WTC11 (cell line): ENCODE measurements at regions not wholly inside any gene's neighbourhood (a gene's known extent, or its start where the extent isn't known, plus 50 kb on each side); places are given as distances from the start of the nearest gene placed in this dataset.
"Not testable (repeated sequence)": the region's sequence is repeated elsewhere in the genome, so short reads cannot be mapped to it uniquely, and the experiment has no call there.

Experiments used
- ATAC-seq: fragments of 200-7000 bp; cut with Tn5 transposase; 2 replicates; pipeline ENCODE4 v1.10.0; 2021; ENCODE audit warnings: mild to moderate bottlenecking, moderate library complexity
- CTCF ChIA-PET: fragments of 300-600 bp; sonication (Branson Sonifier 250); formaldehyde crosslinking; loops from one replicate; lab custom pipeline; 2021; ENCODE audit warnings: antibody characterized with exemption; lab: Charles Lee
- POLR2A ChIA-PET: fragments of 350-600 bp; sonication (Branson Sonifier 250); formaldehyde crosslinking; loops from one replicate; lab custom pipeline; 2021; ENCODE audit warnings: antibody characterized with exemption; lab: Charles Lee
- DNase-seq: peaks from one replicate; pipeline ENCODE4 v3.0.0; 2021; ENCODE audit warnings: low spot score
- H3K27ac Mint-ChIP-seq: 2 replicates; pipeline ENCODE4 v1.8.0; 2021; ENCODE audit warnings: mixed read lengths
- H3K27me3 Mint-ChIP-seq: 2 replicates; pipeline ENCODE4 v1.8.0; 2021; ENCODE audit warnings: low read depth, mild to moderate bottlenecking, moderate library complexity, mixed read lengths
- H3K36me3 Mint-ChIP-seq: 2 replicates; pipeline ENCODE4 v1.8.0; 2021; ENCODE audit warnings: mixed read lengths
- H3K4me1 Mint-ChIP-seq: 2 replicates; pipeline ENCODE4 v1.8.0; 2022; ENCODE audit warnings: mixed read lengths
- H3K4me3 Mint-ChIP-seq: 2 replicates; pipeline ENCODE4 v1.8.0; 2021; ENCODE audit warnings: mild to moderate bottlenecking, moderate library complexity, mixed read lengths
- H3K9me3 Mint-ChIP-seq: 2 replicates; pipeline ENCODE4 v1.8.0; 2021; ENCODE audit warnings: mixed read lengths
- CREM ChIP-seq: sonication (generic); formaldehyde crosslinking; IDR thresholded peaks from 2 replicates; pipeline ENCODE4 v1.8.1; 2022; ENCODE audit warnings: mild to moderate bottlenecking, missing genetic modification reagents, moderate library complexity
- FOXK1 ChIP-seq: sonication (generic); formaldehyde crosslinking; IDR thresholded peaks from 2 replicates; pipeline ENCODE4 v1.8.0; 2022; ENCODE audit warnings: mild to moderate bottlenecking, moderate library complexity, missing genetic modification reagents
- FOXP1 ChIP-seq: sonication (generic); formaldehyde crosslinking; IDR thresholded peaks from 2 replicates; pipeline ENCODE4 v1.8.0; 2022; ENCODE audit warnings: missing genetic modification reagents, mild to moderate bottlenecking, moderate library complexity, borderline replicate concordance
- GABPB1 ChIP-seq: sonication (generic); formaldehyde crosslinking; IDR thresholded peaks from 2 replicates; pipeline ENCODE4 v1.8.1; 2023; ENCODE audit warnings: mild to moderate bottlenecking, missing genetic modification reagents
- JAZF1 ChIP-seq: fragments of 250-450 bp; sonication (Bioruptor Pico); IDR thresholded peaks from 2 replicates; pipeline ENCODE4 v1.9.0; 2021; ENCODE audit warnings: moderate library complexity, mild to moderate bottlenecking, inconsistent platforms
- NFATC4 ChIP-seq: fragments of 250-450 bp; sonication (Bioruptor Pico); IDR thresholded peaks from 2 replicates; pipeline ENCODE4 v1.9.0; 2021; ENCODE audit warnings: mild to moderate bottlenecking
- NFE2L1 ChIP-seq: sonication (generic); formaldehyde crosslinking; IDR thresholded peaks from 2 replicates; pipeline ENCODE4 v1.8.1; 2023; ENCODE audit warnings: missing genetic modification reagents
- TCF7 ChIP-seq: sonication (generic); formaldehyde crosslinking; IDR thresholded peaks from 2 replicates; pipeline ENCODE4 v1.8.0; 2022; ENCODE audit warnings: mild to moderate bottlenecking, low read depth, missing genetic modification reagents, moderate library complexity
- ZNF317 ChIP-seq: sonication (generic); formaldehyde crosslinking; IDR thresholded peaks from 2 replicates; pipeline ENCODE4 v1.8.1; 2023; ENCODE audit warnings: low read depth, mild to moderate bottlenecking, moderate library complexity, missing genetic modification reagents, borderline replicate concordance
- ZNF396 ChIP-seq: fragments of 250-450 bp; sonication (Bioruptor Pico); IDR thresholded peaks from 2 replicates; pipeline ENCODE4 v1.8.0; 2021; ENCODE audit warnings: mild to moderate bottlenecking, moderate library complexity, borderline replicate concordance
- ZNF416 ChIP-seq: fragments of 250-450 bp; sonication (Bioruptor Pico); IDR thresholded peaks from 2 replicates; pipeline ENCODE4 v1.9.0; 2021; ENCODE audit warnings: mild to moderate bottlenecking, inconsistent platforms
- ZSCAN18 ChIP-seq: fragments of 250-450 bp; sonication (Bioruptor Pico); IDR thresholded peaks from 2 replicates; pipeline ENCODE4 v2.1.2; 2022; ENCODE audit warnings: mild to moderate bottlenecking, moderate library complexity
- TF ChIP-seq, protein P1 (sequence below): sonication (generic); formaldehyde crosslinking; IDR thresholded peaks from 2 replicates; pipeline ENCODE4 v1.8.1; 2022; ENCODE audit warnings: missing genetic modification reagents, borderline replicate concordance
- TF ChIP-seq, protein P2 (sequence below): sonication (generic); formaldehyde crosslinking; IDR thresholded peaks from 2 replicates; pipeline ENCODE4 v1.8.1; 2023; ENCODE audit warnings: mild to moderate bottlenecking, missing genetic modification reagents
- TF ChIP-seq, protein P3 (sequence below): sonication (generic); formaldehyde crosslinking; IDR thresholded peaks from 2 replicates; pipeline ENCODE4 v1.8.0; 2022; ENCODE audit warnings: mild to moderate bottlenecking, missing genetic modification reagents
- TF ChIP-seq, protein P4 (sequence below): sonication (generic); formaldehyde crosslinking; IDR thresholded peaks from 2 replicates; pipeline ENCODE4 v1.8.0; 2023; ENCODE audit warnings: missing genetic modification reagents
- TF ChIP-seq, protein P5 (sequence below): sonication (generic); formaldehyde crosslinking; IDR thresholded peaks from 2 replicates; pipeline ENCODE4 v1.8.1; 2023; ENCODE audit warnings: mild to moderate bottlenecking, missing genetic modification reagents
- TF ChIP-seq, protein P6 (sequence below): fragments of 250-450 bp; sonication (Bioruptor Pico); IDR thresholded peaks from 2 replicates; pipeline ENCODE4 v1.9.0; 2021; ENCODE audit warnings: moderate library complexity, mild to moderate bottlenecking, inconsistent platforms, borderline replicate concordance

GRCh38 chr2:4221434-4221833 lies 518.1 kb downstream of the DCDC2C start (continued):
- TF ChIP-seq, protein P1, sequence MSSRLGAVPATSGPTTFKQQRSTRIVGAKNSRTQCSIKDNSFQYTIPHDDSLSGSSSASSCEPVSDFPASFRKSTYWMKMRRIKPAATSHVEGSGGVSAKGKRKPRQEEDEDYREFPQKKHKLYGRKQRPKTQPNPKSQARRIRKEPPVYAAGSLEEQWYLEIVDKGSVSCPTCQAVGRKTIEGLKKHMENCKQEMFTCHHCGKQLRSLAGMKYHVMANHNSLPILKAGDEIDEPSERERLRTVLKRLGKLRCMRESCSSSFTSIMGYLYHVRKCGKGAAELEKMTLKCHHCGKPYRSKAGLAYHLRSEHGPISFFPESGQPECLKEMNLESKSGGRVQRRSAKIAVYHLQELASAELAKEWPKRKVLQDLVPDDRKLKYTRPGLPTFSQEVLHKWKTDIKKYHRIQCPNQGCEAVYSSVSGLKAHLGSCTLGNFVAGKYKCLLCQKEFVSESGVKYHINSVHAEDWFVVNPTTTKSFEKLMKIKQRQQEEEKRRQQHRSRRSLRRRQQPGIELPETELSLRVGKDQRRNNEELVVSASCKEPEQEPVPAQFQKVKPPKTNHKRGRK: no peak
- TF ChIP-seq FOXP1 (CRISPR knock-in tag): no peak
- TF ChIP-seq, protein P2, sequence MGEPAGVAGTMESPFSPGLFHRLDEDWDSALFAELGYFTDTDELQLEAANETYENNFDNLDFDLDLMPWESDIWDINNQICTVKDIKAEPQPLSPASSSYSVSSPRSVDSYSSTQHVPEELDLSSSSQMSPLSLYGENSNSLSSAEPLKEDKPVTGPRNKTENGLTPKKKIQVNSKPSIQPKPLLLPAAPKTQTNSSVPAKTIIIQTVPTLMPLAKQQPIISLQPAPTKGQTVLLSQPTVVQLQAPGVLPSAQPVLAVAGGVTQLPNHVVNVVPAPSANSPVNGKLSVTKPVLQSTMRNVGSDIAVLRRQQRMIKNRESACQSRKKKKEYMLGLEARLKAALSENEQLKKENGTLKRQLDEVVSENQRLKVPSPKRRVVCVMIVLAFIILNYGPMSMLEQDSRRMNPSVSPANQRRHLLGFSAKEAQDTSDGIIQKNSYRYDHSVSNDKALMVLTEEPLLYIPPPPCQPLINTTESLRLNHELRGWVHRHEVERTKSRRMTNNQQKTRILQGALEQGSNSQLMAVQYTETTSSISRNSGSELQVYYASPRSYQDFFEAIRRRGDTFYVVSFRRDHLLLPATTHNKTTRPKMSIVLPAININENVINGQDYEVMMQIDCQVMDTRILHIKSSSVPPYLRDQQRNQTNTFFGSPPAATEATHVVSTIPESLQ (CRISPR knock-in tag): no peak

- TF ChIP-seq ZNF396 (CRISPR knock-in tag): no peak
- TF ChIP-seq FOXK1 (CRISPR knock-in tag): no peak
- no peak for TF ChIP-seq GABPB1 (CRISPR knock-in tag)
- TF ChIP-seq ZSCAN18 (CRISPR knock-in tag): no peak
- DNase-seq (no peak), ATAC-seq (no peak)
- Mint-ChIP-seq H3K9me3 (peaks cover 86% of the 10 kb centered on the region), H3K27me3 (peaks cover 3% of the 10 kb centered on the region), H3K4me3 (no peak overlapping the region), H3K4me1 (no peaks in the 10 kb centered on the region), H3K36me3 (peaks cover 71% of the 10 kb centered on the region), H3K27ac (no peak overlapping the region)
- POLR2A ChIA-PET: no interaction called here
- CTCF ChIA-PET: no interaction called here
Observed at GRCh38 chr2:4221845-4222244, 518.5 kb downstream of the DCDC2C start.

- POLR2A ChIA-PET, ATAC-seq, H3K4me3 Mint-ChIP-seq, DNase-seq, H3K27ac Mint-ChIP-seq, CTCF ChIA-PET, H3K4me1 Mint-ChIP-seq: not testable (repeated sequence)
- peaks cover 18% of the 10 kb centered on the region for H3K27me3 Mint-ChIP-seq
- peaks cover 70% of the 10 kb centered on the region for H3K9me3 Mint-ChIP-seq
- peaks cover 65% of the 10 kb centered on the region for H3K36me3 Mint-ChIP-seq
Observed at GRCh38 chr2:4244422-4244821, 541.0 kb downstream of the DCDC2C start.

DNA sequence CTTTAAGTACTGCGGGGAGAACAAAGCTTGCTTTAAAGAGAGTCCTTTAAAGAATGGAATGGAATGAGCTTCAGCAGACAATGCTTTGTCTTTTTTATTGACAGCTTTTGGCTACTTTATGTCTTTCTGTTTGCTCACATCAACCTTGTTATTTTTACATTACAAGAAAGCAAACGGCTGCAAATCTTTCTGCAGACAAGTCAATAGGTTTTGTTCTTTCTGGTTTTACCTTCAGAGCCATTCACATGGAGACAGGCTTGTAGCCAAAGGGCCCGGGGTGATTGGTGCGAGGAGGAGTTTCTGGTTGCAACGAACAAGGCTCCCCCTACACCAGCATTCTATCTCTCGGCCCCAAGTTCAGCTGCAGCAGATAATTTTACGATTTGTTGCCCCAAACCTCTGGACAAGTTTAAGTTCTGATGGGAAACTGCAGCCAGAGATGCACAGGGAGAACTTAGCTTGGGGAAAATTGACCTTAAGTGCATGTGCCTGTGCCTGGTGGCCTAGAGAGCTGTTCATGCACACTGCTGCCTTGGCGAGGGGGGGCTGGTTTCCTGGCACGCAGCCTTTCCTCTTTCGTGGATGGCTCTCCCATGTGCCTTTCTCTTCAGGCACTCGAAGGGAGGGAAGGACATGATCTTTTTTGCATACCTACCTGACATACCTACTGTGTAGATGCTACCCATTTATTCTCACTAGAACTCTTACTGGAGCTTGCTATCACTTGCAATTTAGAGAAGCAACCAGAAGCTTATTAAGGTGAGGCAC lies 543.2 kb downstream of the DCDC2C start:
- Mint-ChIP-seq H3K4me3 (no peak overlapping the region), H3K36me3 (peaks cover 69% of the 10 kb centered on the region), H3K27me3 (peaks cover 16% of the 10 kb centered on the region), H3K27ac (no peak overlapping the region), H3K9me3 (peaks cover 75% of the 10 kb centered on the region), H3K4me1 (no peaks in the 10 kb centered on the region)
- DNase-seq: no peak
- ChIA-PET POLR2A (no interaction called here), CTCF (no interaction called here)
- ATAC-seq: no peak; the same call in 1 of the 2 replicates
- TF ChIP-seq JAZF1 (no peak), CREM (no peak), NFE2L1 (CRISPR knock-in tag) (no peak), ZSCAN18 (CRISPR knock-in tag) (no peak), ZNF416 (CRISPR knock-in tag) (no peak), TCF7 (CRISPR knock-in tag) (no peak), NFATC4 (no peak), ZNF317 (CRISPR knock-in tag) (no peak), FOXK1 (CRISPR knock-in tag) (no peak), GABPB1 (CRISPR knock-in tag) (no peak)
- TF ChIP-seq, protein P3, sequence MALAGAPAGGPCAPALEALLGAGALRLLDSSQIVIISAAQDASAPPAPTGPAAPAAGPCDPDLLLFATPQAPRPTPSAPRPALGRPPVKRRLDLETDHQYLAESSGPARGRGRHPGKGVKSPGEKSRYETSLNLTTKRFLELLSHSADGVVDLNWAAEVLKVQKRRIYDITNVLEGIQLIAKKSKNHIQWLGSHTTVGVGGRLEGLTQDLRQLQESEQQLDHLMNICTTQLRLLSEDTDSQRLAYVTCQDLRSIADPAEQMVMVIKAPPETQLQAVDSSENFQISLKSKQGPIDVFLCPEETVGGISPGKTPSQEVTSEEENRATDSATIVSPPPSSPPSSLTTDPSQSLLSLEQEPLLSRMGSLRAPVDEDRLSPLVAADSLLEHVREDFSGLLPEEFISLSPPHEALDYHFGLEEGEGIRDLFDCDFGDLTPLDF (CRISPR knock-in tag): no peak
- TF ChIP-seq, protein P4, sequence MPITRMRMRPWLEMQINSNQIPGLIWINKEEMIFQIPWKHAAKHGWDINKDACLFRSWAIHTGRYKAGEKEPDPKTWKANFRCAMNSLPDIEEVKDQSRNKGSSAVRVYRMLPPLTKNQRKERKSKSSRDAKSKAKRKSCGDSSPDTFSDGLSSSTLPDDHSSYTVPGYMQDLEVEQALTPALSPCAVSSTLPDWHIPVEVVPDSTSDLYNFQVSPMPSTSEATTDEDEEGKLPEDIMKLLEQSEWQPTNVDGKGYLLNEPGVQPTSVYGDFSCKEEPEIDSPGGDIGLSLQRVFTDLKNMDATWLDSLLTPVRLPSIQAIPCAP (CRISPR knock-in tag): no peak
- TF ChIP-seq, protein P5, sequence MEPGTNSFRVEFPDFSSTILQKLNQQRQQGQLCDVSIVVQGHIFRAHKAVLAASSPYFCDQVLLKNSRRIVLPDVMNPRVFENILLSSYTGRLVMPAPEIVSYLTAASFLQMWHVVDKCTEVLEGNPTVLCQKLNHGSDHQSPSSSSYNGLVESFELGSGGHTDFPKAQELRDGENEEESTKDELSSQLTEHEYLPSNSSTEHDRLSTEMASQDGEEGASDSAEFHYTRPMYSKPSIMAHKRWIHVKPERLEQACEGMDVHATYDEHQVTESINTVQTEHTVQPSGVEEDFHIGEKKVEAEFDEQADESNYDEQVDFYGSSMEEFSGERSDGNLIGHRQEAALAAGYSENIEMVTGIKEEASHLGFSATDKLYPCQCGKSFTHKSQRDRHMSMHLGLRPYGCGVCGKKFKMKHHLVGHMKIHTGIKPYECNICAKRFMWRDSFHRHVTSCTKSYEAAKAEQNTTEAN (CRISPR knock-in tag): no peak
- TF ChIP-seq, protein P6, sequence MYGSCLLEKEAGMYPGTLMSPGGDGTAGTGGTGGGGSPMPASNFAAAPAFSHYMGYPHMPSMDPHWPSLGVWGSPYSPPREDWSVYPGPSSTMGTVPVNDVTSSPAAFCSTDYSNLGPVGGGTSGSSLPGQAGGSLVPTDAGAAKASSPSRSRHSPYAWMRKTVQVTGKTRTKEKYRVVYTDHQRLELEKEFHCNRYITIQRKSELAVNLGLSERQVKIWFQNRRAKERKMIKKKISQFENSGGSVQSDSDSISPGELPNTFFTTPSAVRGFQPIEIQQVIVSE (CRISPR knock-in tag): no peak
